Stimulated activated CD4-positive, alpha-beta T cell treated with anti-CD3 and anti-CD28 coated beads, Interleukin-4, amount 100 ng/mL, for 4 hours (primary cell): ENCODE measurements at regions not wholly inside any gene's neighbourhood (a gene's known extent, or its start where the extent isn't known, plus 50 kb on each side); places are given as distances from the start of the nearest gene placed in this dataset.

Experiments
- DNase-seq, 2 experiments: peaks; one replicate each; pipeline ENCODE4 v3.0.0-alpha.2; 2020

DNA sequence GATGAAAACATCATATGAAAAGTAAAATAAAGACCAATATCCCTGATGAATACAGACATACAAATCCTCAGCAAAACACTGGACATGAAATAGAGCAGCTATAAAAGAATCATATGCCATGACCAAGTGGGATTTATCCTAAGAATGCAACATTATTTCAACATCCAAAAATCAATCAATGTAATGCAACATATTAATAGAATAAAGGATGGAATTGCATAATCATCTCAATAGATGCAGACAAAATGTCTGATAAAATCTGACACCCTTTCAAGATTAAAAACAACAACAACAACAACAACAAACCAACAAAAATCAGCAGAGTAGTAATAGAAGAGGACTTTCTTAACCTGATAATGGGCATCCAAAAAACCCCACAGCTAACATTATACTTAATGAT lies 63.8 kb upstream of the IL1R1 start:
- DNase-seq: no peak

DNA sequence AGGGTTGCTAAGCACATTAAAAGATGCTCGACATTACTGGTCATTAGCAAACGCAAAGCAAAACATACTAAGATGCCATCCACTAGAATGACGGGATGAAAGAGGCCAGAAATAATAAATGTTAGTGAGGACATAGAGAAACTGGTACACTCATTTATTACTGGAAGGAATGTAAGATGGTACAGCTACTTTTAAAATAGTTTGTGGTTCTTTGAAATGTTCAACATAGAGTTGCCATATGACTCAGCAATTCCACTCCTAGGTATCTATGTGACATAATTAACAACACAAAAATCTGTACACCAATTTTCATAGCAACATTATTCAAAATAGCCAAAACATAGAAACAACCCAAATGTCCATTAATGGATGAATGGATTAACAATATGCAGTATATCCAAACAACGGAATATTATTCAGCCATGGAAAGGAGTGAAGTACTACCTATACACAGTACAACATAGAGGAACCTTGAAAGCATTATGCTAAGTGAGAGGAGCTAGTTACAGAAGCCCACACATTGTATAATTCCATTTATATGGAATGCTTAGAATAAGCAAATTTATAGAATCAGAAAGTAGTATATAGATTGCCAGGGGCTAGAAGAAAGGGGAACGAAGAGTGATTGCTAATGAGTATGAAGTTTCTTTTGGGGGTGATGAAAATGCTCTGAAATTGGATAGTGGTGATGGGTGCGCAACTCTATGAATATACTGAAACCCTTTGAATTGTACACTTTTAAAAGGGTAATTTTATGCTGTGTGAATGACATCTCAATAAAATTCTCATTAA lies 61.9 kb upstream of the IL1R1 start:
- DNase-seq: no peak

DNA sequence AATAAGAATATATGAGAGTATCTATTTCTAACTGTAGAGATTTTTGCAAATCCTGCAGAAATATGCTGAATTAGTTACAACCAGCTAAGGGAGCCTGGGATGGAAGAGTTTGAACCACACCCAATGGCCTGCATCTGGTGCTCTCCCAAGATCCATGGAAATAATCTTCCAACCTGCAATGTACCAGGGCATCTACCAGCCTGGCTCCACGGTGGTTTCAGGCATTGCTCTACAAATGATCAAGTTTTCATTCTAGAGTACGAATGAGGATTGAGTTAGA lies 61.4 kb upstream of the IL1R1 start:
- DNase-seq: no peak

DNA sequence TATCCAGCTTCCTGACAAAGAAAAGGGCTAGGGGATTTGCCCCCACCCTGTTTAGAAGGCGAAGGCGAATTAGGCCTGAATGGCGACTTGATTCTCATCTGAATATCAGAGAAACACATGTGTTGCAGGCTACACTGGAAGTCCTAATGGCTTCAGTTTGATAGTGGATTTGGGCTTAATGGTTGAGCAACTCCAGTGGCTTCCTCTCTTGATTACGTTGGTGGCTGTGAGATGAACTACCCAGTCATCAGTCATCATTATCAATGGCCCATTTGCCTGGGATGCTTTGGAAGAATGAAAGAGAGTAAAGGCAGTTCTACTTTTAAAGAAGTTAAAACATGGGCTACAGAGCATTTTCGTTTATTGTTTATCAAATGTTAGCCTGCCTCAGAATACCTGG lies 60.9 kb upstream of the IL1R1 start:
- no peak for DNase-seq

DNA sequence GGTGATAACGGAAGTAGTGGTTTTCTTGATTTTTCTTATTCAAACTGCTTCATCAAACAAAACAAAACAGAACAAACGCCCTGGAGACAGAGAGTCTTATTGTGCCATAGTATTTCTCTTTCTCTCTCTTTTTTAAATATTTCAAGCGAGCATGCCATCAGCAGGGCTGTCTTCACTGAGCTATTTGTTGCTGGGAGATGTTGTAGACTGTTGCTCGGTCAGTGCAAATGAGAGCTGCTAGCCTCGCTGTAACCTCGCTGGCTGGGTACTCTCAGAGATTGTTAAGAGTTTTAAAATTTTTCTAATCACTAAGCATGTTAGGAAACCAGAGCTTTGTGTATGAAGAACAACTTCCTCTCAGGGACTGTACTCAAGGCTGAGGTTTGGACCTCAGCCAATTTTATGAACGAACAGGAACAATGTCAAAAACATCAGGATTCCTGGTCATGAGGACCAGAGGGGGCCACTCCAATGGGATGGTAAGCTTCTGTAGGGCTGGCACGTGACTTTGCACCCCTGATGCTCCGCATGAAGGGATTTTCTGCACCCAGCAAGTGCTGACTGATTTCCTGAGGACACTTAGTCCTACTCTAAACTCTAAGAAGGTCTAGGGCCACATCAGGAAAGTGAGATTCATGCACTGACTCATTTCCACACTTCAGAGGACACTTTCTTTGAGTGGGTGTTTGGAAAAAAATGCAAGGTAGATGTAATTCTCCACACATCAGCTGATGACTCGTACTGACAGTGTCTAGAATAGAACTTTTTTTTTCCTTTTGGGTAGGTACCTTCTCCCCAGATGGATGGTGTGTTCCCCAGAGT lies 59.8 kb upstream of the IL1R1 start:
- peak; percentile 37 to 62 for DNase-seq

DNA sequence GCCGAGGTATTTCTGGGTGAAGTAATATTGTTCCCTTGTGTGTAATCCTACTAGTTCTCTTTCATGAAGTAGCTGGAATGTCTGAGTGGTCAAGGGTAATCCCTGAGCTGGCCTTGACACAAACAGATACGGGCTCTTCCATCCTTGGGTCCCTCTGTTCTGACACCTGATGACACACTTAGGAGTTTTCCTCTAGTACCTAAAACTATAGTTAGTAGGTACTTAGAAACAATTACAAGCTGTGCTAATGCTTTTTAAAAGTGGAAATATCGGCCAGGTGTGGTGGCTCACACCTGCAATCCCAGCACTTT lies 59.2 kb upstream of the IL1R1 start:
- DNase-seq: no peak

DNA sequence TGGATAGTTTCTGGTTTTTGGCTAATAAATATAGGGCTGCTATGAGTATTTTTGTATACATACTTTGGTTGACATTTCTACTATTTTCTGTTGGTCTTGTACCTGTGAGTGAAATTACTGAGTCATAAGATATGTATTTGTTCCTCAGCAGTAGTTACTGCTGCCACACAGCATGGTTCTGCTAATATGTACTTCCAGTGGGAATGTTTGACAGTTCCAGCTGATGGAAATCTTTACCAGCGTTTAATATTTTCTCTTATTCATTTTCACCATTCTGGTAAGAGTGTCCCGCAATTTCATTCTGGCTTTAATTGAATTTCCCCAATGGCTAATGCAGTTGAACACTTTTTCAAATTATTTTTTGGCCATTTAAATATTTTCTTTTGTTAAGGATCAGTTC lies 57.9 kb upstream of the IL1R1 start:
- no peak for DNase-seq

DNA sequence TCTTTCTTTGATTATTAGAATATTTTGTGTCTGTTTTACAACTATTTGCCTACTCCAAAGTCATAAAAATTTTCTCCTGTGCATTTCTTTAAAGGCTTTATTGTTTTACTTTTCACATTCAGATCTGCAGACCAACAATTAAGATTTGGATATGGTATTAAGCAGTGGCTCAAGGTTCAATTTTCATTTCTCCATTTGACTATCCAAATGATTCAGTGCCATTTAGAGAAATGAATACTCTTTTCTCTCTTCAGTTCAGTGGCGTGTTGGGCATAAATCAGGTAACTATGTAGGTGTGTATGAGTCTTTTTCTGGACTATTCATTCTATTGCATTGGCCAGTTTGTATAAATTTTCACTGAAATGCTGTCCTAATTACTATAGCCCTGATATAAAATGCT lies 57.3 kb upstream of the IL1R1 start:
- DNase-seq: no peak

DNA sequence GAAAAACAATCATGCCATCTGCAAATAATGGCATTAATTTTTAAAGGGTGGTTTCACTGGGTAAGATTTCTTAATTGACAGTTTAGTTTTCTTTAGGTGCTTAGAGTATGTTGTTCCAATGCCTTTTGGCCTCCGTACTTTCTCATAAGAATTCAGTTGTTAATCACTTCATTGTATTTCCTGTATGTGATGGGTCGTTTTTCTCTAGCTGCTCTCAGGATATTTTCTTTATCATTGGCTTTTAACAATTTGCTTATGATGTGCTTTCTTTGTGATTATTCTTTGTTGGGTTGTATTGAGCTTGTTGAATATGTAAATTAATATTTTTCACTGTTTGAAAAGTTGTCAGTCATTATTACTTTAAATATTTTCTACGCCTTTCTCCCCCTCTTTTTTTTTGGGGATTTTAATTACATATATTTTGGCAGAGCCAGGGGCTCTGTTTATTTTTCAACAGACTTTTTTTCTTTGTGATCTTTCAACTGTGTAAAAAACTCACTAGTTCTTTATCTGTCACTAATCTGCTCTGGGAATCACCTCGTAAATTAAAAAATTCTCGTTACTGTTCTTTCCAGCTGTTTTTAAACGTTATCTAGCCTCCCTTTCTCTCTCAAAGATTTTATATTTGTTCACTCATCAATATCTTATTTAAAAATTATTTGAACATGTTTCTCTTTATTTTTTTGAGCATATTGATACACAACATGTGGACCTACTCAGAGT lies 56.2 kb upstream of the IL1R1 start:
- DNase-seq: no peak

DNA sequence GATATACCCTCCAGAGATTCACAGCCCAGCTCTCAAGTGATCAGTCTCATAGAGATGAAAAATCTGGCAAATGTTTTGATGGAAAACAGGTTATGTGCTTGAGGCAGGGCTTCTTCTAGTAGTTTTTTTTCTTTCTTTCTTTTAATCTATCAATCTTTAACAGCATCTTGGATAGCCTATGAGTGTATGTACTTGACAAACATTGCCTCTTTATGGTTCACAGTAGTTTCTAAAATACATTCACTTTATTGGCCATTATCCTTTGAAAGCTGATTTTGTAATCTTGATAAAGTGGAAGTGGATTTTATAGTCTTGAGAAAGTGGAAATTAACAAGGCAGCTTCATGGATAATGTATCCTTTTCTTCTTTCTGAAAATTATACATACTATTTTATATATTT lies 51.4 kb upstream of the IL1R1 start:
- no peak for DNase-seq

DNA sequence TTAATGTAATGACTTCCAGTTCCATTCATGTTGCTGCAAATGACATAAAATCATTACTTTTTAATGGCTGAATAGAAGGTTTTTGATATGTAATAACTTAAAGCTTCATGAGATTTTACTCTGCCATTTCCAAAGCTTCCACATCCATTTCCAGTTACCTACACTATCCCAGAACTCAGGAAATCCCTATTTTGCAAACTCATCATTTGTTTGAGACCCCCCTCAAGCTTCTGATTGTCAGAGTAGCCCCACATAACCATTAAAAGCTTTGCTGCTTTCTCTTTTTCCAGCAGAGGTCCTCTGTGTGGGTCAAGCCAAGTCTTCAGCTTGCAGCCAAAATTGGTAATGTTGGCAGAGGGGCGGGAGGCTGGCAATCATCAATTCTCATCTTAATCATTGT lies 50.6 kb upstream of the IL1R1 start:
- DNase-seq: no peak

DNA sequence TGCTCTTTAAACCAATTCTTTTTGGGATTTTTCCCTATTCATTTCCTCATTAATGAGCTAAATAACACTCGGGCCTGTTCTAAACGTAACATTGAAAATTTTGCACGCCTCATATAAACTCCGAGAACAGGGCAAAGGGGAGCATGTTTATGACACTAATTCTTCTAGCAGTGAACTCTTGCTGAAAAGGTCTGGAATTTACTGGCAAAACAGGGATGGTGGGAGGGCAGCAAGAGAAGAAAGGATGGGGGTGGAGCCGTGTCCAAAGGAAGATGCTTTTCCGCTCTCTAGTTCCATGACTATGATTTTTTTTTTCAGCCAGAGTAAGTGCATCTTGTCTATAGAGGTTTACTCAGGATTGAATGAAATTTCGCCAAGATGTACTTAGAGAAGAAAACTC lies 50.0 kb upstream of the IL1R1 start:
- no peak for DNase-seq
